MM.1S (cell line): ENCODE measurements at regions not wholly inside any gene's neighbourhood (a gene's known extent, or its start where the extent isn't known, plus 50 kb on each side); places are given as distances from the start of the nearest gene placed in this dataset.

ENCODE experiments used
- EZH2 ChIP-seq: fragments of 300-600 bp; sonication (generic); optimal IDR thresholded peaks from 2 replicates; pipeline ENCODE3; 2017; ENCODE audit warnings: low read depth, mild to moderate bottlenecking, antibody characterized with exemption, low read length, mixed read lengths
- EZH2phosphoT487 ChIP-seq: fragments of 300-600 bp; sonication (generic); IDR thresholded peaks from 2 replicates; pipeline ENCODE4 v1.6.1; 2018; ENCODE audit warnings: antibody characterized with exemption, low read length
- TF ChIP-seq, protein P1 (sequence below): fragments of 300-600 bp; sonication (generic); IDR thresholded peaks from 2 replicates; pipeline ENCODE4 v1.5.1; 2016; ENCODE audit warnings: antibody characterized with exemption, low read length, mixed read lengths

DNA sequence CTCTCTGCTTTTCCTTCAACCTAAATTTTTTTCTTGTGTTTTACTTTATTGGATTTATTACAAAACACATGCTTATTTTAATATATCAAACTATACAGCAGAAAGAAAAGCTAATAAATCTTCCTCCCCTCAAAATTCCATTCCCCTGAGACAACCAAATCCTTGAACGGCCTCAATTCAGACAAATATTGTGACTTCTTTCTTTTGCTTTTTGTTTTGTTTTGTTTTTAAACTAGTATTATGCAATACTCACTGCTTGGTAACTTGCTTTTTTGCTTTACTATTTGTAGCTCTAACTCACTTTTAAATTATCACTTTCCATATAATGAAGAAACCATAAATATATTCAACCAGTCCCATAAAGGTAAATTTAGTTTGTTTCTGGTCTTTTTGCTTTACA lies 59.4 kb upstream of the CDK1 start:
- TF ChIP-seq, protein P1, sequence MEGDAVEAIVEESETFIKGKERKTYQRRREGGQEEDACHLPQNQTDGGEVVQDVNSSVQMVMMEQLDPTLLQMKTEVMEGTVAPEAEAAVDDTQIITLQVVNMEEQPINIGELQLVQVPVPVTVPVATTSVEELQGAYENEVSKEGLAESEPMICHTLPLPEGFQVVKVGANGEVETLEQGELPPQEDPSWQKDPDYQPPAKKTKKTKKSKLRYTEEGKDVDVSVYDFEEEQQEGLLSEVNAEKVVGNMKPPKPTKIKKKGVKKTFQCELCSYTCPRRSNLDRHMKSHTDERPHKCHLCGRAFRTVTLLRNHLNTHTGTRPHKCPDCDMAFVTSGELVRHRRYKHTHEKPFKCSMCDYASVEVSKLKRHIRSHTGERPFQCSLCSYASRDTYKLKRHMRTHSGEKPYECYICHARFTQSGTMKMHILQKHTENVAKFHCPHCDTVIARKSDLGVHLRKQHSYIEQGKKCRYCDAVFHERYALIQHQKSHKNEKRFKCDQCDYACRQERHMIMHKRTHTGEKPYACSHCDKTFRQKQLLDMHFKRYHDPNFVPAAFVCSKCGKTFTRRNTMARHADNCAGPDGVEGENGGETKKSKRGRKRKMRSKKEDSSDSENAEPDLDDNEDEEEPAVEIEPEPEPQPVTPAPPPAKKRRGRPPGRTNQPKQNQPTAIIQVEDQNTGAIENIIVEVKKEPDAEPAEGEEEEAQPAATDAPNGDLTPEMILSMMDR = no peak
- TF ChIP-seq EZH2 (no peak), EZH2phosphoT487 (no peak)
